ENCODE measurements at regions not wholly inside any gene's neighbourhood (a gene's known extent, or its start where the extent isn't known, plus 50 kb on each side); places are given as distances from the start of the nearest gene placed in this dataset.

DNA sequence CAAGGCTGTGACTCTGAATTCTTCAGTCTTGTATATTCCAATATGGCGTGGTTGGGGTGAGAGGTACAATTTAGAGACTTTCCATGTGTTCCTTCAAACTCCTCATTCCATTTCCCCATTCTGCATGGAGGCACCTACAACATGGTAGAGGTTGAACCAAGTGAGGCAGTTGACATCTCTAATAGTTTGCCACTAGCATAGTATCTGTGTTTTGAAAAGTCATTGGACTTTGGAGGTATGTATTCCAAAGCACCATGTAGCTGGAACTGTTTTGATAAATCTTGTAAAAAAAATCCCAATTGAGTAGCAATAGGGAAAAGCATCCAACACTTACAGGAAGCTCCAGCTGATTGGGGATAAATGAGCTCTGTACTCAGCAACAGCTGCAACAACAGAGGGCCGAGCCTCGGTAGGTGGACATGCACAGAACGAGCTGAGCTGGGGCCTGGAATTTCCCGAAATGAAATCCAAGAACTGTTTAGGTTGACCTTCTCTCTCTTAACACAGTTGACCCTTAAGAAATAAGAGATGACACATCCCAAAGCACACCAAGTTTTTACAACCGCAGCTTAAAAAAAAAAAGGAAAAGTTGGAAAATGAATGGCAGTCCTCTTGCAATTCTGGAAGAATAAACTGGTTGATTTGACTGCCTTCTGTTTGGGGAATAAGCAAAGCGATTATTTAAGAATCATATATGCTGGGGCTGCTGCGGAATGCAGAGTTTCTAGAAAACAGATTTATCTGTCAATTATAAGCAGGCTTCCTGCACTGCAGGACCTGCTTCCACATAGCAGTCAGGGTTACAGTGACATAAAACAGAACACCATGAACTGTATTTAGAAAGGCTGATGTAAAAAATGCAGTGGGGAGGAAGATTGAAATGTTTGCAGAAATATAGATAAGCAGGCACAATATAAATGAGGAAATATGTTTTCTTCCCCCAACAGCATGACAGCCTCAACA lies 194.6 kb upstream of the KRR1 start:
- DNase-seq (ENCODE audit: low spot score) = no peak
- 73% methylated on average over 8 of the region's 8 CpGs for WGBS
- H3K9ac ChIP-seq (ENCODE audit: low read depth in 1 of 2, low read length in 2 of 2) = no peak overlapping the region

DNA sequence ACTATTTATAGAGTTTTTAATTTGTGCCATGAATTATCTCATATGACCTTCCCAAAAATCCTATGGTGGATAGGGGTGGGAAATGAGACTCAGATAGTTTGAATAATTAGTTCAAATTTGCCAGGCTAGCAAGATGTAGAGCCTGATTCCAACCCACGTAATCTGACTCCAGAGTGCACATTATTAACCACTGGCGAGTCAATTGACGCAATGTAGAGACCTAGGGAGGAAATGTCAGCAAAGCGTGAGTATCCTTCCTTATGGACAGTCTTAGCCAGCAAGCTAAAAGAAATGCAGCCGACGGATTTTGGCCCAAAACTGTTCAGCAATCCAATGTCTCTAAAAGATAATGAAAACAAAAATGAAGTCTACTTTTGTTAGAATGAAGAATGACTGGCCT lies 193.3 kb upstream of the KRR1 start:
- no peak overlapping the region for H3K4me3 ChIP-seq (ENCODE audit: low read depth in 1 of 3, low read length in 3 of 3)
- no peak overlapping the region for H3K9ac ChIP-seq (ENCODE audit: low read depth in 1 of 2, low read length in 2 of 2)
- H3K36me3 ChIP-seq (ENCODE audit: control insufficient read depth in 4 of 4, insufficient read depth in 3 of 4, low read depth in 1 of 4, low read length in 3 of 4) = no peaks in the 10 kb centered on the region
- no peak overlapping the region for H3K27ac ChIP-seq (ENCODE audit: low read depth in 1 of 2, low read length in 2 of 2)
- no peak for DNase-seq (ENCODE audit: low spot score)
- H3K4me1 ChIP-seq (ENCODE audit: control insufficient read depth in 4 of 4, insufficient read depth in 4 of 4, low read length in 3 of 4) = peaks cover 0 to under 1% (median 0%) of the 10 kb centered on the region in 4 donors
- H3K9me3 ChIP-seq (ENCODE audit: control insufficient read depth in 4 of 4, low read length in 3 of 4) = no peaks in the 10 kb centered on the region
- TF ChIP-seq SP1 (IDR thresholded peaks at IDR 0.05) (no peak), HNF4G (IDR thresholded peaks at IDR 0.05) (no peak), RXRA (IDR thresholded peaks at IDR 0.05) (no peak), HNF4A (conservative IDR thresholded peaks at IDR 0.05) (no peak)
- TF ChIP-seq, protein P1, sequence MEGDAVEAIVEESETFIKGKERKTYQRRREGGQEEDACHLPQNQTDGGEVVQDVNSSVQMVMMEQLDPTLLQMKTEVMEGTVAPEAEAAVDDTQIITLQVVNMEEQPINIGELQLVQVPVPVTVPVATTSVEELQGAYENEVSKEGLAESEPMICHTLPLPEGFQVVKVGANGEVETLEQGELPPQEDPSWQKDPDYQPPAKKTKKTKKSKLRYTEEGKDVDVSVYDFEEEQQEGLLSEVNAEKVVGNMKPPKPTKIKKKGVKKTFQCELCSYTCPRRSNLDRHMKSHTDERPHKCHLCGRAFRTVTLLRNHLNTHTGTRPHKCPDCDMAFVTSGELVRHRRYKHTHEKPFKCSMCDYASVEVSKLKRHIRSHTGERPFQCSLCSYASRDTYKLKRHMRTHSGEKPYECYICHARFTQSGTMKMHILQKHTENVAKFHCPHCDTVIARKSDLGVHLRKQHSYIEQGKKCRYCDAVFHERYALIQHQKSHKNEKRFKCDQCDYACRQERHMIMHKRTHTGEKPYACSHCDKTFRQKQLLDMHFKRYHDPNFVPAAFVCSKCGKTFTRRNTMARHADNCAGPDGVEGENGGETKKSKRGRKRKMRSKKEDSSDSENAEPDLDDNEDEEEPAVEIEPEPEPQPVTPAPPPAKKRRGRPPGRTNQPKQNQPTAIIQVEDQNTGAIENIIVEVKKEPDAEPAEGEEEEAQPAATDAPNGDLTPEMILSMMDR (IDR thresholded peaks at IDR 0.05; ENCODE audit: low read depth, low read length, missing input control) = no peak
- WGBS = 80% methylated on average over 6 of the region's 6 CpGs
- no peaks in the 10 kb centered on the region for H3K27me3 ChIP-seq (ENCODE audit: control insufficient read depth in 4 of 4, insufficient read depth in 4 of 4, low read length in 3 of 4)

More for the DNA sequence above, 194.6 kb upstream of the KRR1 start:
- Histone ChIP-seq H3K27me3 (ENCODE audit: control insufficient read depth in 4 of 4, insufficient read depth in 4 of 4, low read length in 3 of 4) (no peaks in the 10 kb centered on the region), H3K9me3 (ENCODE audit: control insufficient read depth in 4 of 4, low read length in 3 of 4) (no peaks in the 10 kb centered on the region), H3K4me3 (ENCODE audit: low read depth in 1 of 3, low read length in 3 of 3) (no peak overlapping the region), H3K36me3 (ENCODE audit: control insufficient read depth in 4 of 4, insufficient read depth in 3 of 4, low read depth in 1 of 4, low read length in 3 of 4) (no peaks in the 10 kb centered on the region), H3K27ac (ENCODE audit: low read depth in 1 of 2, low read length in 2 of 2) (peak overlapping the region in 1 of 2 donors; percentile 40), H3K4me1 (ENCODE audit: control insufficient read depth in 4 of 4, insufficient read depth in 4 of 4, low read length in 3 of 4) (peaks cover 0 to 2% (median 0%) of the 10 kb centered on the region in 4 donors)
- TF ChIP-seq NR2F2 (IDR thresholded peaks at IDR 0.05) (peak; percentile 25), YY1 (IDR thresholded peaks at IDR 0.05) (no peak), RAD21 (IDR thresholded peaks at IDR 0.05) (peak in 1 of 2 donors; percentile 9), JUND (IDR thresholded peaks at IDR 0.05) (no peak), SP1 (IDR thresholded peaks at IDR 0.05) (no peak)

DNA sequence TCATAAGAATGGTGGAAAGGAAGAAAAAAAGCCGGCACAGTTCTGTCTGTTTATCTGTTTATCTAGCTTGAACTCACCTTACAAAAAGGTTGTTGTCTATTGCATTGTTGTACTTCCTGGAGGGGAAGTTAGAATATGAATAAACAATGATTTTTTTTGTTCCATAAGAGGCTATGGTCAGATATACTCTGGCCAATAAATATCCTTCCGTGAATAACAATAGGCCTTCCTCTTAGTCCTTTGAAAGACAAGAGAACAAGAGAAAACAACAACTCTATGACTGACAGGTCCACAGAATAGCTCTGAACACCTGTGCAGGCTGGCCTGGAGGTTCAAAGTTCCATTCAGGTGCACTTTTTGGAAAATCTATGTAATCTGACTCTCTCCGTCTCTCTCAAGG lies 192.8 kb upstream of the KRR1 start:
- Histone ChIP-seq H3K27ac (ENCODE audit: low read depth in 1 of 2, low read length in 2 of 2) (no peak overlapping the region), H3K27me3 (ENCODE audit: control insufficient read depth in 4 of 4, insufficient read depth in 4 of 4, low read length in 3 of 4) (no peaks in the 10 kb centered on the region), H3K4me1 (ENCODE audit: control insufficient read depth in 4 of 4, insufficient read depth in 4 of 4, low read length in 3 of 4) (no peaks in the 10 kb centered on the region), H3K4me3 (ENCODE audit: low read depth in 1 of 3, low read length in 3 of 3) (no peak overlapping the region), H3K9me3 (ENCODE audit: control insufficient read depth in 4 of 4, low read length in 3 of 4) (no peaks in the 10 kb centered on the region), H3K36me3 (ENCODE audit: control insufficient read depth in 4 of 4, insufficient read depth in 3 of 4, low read depth in 1 of 4, low read length in 3 of 4) (no peaks in the 10 kb centered on the region), H3K9ac (ENCODE audit: low read depth in 1 of 2, low read length in 2 of 2) (no peak overlapping the region)
- DNase-seq (ENCODE audit: low spot score) = no peak
- TF ChIP-seq, protein P2, sequence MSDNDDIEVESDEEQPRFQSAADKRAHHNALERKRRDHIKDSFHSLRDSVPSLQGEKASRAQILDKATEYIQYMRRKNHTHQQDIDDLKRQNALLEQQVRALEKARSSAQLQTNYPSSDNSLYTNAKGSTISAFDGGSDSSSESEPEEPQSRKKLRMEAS (IDR thresholded peaks at IDR 0.05) = no peak
- TF ChIP-seq GABPA (IDR thresholded peaks at IDR 0.05 in 1 of 2, conservative IDR thresholded peaks at IDR 0.05 in 1 of 2) (no peak), FOXA1 (IDR thresholded peaks at IDR 0.05) (no peak), TAF1 (conservative IDR thresholded peaks at IDR 0.05) (no peak), RXRA (IDR thresholded peaks at IDR 0.05) (no peak), EGR1 (IDR thresholded peaks at IDR 0.05; ENCODE audit: low read depth in 2 of 2) (no peak), HNF4A (conservative IDR thresholded peaks at IDR 0.05) (no peak), JUND (IDR thresholded peaks at IDR 0.05) (no peak), RAD21 (IDR thresholded peaks at IDR 0.05) (no peak), HNF4G (IDR thresholded peaks at IDR 0.05) (no peak), NR2F2 (IDR thresholded peaks at IDR 0.05) (no peak), FOXA2 (IDR thresholded peaks at IDR 0.05) (no peak)
- TF ChIP-seq, protein P3, sequence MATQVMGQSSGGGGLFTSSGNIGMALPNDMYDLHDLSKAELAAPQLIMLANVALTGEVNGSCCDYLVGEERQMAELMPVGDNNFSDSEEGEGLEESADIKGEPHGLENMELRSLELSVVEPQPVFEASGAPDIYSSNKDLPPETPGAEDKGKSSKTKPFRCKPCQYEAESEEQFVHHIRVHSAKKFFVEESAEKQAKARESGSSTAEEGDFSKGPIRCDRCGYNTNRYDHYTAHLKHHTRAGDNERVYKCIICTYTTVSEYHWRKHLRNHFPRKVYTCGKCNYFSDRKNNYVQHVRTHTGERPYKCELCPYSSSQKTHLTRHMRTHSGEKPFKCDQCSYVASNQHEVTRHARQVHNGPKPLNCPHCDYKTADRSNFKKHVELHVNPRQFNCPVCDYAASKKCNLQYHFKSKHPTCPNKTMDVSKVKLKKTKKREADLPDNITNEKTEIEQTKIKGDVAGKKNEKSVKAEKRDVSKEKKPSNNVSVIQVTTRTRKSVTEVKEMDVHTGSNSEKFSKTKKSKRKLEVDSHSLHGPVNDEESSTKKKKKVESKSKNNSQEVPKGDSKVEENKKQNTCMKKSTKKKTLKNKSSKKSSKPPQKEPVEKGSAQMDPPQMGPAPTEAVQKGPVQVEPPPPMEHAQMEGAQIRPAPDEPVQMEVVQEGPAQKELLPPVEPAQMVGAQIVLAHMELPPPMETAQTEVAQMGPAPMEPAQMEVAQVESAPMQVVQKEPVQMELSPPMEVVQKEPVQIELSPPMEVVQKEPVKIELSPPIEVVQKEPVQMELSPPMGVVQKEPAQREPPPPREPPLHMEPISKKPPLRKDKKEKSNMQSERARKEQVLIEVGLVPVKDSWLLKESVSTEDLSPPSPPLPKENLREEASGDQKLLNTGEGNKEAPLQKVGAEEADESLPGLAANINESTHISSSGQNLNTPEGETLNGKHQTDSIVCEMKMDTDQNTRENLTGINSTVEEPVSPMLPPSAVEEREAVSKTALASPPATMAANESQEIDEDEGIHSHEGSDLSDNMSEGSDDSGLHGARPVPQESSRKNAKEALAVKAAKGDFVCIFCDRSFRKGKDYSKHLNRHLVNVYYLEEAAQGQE (IDR thresholded peaks at IDR 0.05) = no peak
- WGBS = 74% methylated on average over 3 of the region's 3 CpGs

Measured in liver (tissue), 8 donors.